Panc1 (cell line): ENCODE measurements at regions not wholly inside any gene's neighbourhood (a gene's known extent, or its start where the extent isn't known, plus 50 kb on each side); places are given as distances from the start of the nearest gene placed in this dataset.

Source experiments
- ATAC-seq: fragments of 200-7000 bp; cut with Tn5 transposase; 2 replicates; pipeline ENCODE4 v1.9.1; 2020; ENCODE audit warnings: mild to moderate bottlenecking, moderate library complexity
- BruUV-seq: library from RNA; stranded (reverse); fragments of 400-500 nt; replicated peaks from 2 replicates; lab custom pipeline; 2021; lab: Mats Ljungman, UMichigan
- CTCF ChIA-PET: fragments of 300-600 bp; sonication (Branson Sonifier 250); formaldehyde crosslinking; loops from one replicate; lab custom pipeline; 2022; ENCODE audit warnings: antibody characterized with exemption; lab: Charles Lee
- POLR2A ChIA-PET: fragments of 300-600 bp; sonication (Branson Sonifier 250); formaldehyde crosslinking; loops from one replicate; lab custom pipeline; 2022; ENCODE audit warnings: antibody characterized with exemption; lab: Charles Lee
- DNase-seq: peaks from one replicate; pipeline ENCODE4 v3.0.0-alpha.2; 2010; ENCODE audit warnings: low read depth, low spot score
- H3K27ac ChIP-seq: 2 replicates; pipeline ENCODE4 v1.5.1; 2011; ENCODE audit warnings: mild to moderate bottlenecking, low read length, inconsistent platforms
- H3K27me3 ChIP-seq: fragments of 200-500 bp; sonication (Bioruptor generic); 2 replicates; pipeline ENCODE4 v1.6.0; 2014; ENCODE audit warnings: low read length, inconsistent platforms; ENCODE audit not compliant: control insufficient read depth, insufficient read depth
- H3K36me3 ChIP-seq: fragments of 200-500 bp; sonication (Bioruptor generic); 2 replicates; pipeline ENCODE4 v1.5.1; 2014; ENCODE audit warnings: inconsistent platforms, mild to moderate bottlenecking, low read length, moderate library complexity; ENCODE audit not compliant: control insufficient read depth, insufficient read depth
- H3K4me1 ChIP-seq: 2 replicates; pipeline ENCODE4 v1.5.1; 2011; ENCODE audit warnings: inconsistent platforms, mild to moderate bottlenecking, low read length, moderate library complexity; ENCODE audit not compliant: control insufficient read depth, insufficient read depth
- H3K4me3 ChIP-seq, 2 experiments: 2 replicates each; pipeline ENCODE4 v1.5.1; 2011 to 2012; ENCODE audit warnings: low read depth in 2 of 2, low read length in 2 of 2, mild to moderate bottlenecking in 2 of 2, inconsistent platforms in 1 of 2, moderate library complexity in 1 of 2
- H3K9me3 ChIP-seq: fragments of 200-500 bp; sonication (Bioruptor generic); 2 replicates; pipeline ENCODE4 v1.5.1; 2014; ENCODE audit warnings: low read depth, mild to moderate bottlenecking, inconsistent platforms, low read length, moderate library complexity; ENCODE audit not compliant: control insufficient read depth, insufficient read depth
- CTCF ChIP-seq: fragments of 450-650 bp; IDR thresholded peaks from 2 replicates; pipeline ENCODE4 v1.5.1; 2017; ENCODE audit warnings: mild to moderate bottlenecking
- POLR2AphosphoS5 ChIP-seq: IDR thresholded peaks from 2 replicates; pipeline ENCODE4 v1.6.1; 2012; ENCODE audit warnings: mild to moderate bottlenecking, low read depth, low read length, moderate library complexity
- REST ChIP-seq, 2 experiments: IDR thresholded peaks; 2 replicates each; pipeline ENCODE4 v1.6.1; 2011 to 2012; ENCODE audit warnings: low read depth in 2 of 2, control low read depth in 1 of 2, low read length in 1 of 2, mild to moderate bottlenecking in 1 of 2, moderate library complexity in 1 of 2; ENCODE audit not compliant: insufficient read depth in 1 of 2
- SIN3A ChIP-seq: IDR thresholded peaks from 2 replicates; pipeline ENCODE4 v1.6.1; 2012; ENCODE audit warnings: low read depth, mild to moderate bottlenecking, low read length, moderate library complexity, borderline replicate concordance; ENCODE audit not compliant: insufficient read depth
- TCF7L2 ChIP-seq: IDR thresholded peaks from 2 replicates; pipeline ENCODE4 v1.6.1; 2011; ENCODE audit warnings: mild to moderate bottlenecking, low read depth, low read length, inconsistent platforms
- in situ Hi-C: cut with HindIII; loops from 2 replicates; pipeline ENCODE4 v1.10.0; 2016; ENCODE audit warnings: low sequenced_read_pairs, low pct_unique_long_range_greater_than_20kb
- intact Hi-C: fragments of 100-400 bp; cut with micrococcal nuclease; formaldehyde crosslinking; loops from one replicate; pipeline ENCODE4 v1.10.0; 2022; ENCODE audit not compliant: unreplicated experiment

GRCh38 chr1:10916311-10916710 lies 96.1 kb upstream of the TARDBP start:
- TF ChIP-seq POLR2AphosphoS5 (no peak), TCF7L2 (no peak), CTCF (no peak), REST (IDR thresholded peaks at IDR 0.05; ENCODE audit: insufficient read depth in 1 of 2, low read depth in 2 of 2, low read length in 1 of 2) (no peak), SIN3A (no peak)
- Histone ChIP-seq H3K27me3 (no peaks in the 10 kb centered on the region), H3K9me3 (no peaks in the 10 kb centered on the region), H3K27ac (no peak overlapping the region), H3K4me3 (no peak overlapping the region), H3K36me3 (no peaks in the 10 kb centered on the region), H3K4me1 (no peaks in the 10 kb centered on the region)
- ChIA-PET POLR2A (no interaction called here), CTCF (no interaction called here)
- no TSS peak for BruUV-seq
- no peak for ATAC-seq
- in situ Hi-C loops (no loop called here), intact Hi-C loops (no loop called here)
- no peak for DNase-seq

GRCh38 chr1:10916991-10917390 lies 95.5 kb upstream of the TARDBP start:
- intact Hi-C loops (no loop called here), in situ Hi-C loops (no loop called here)
- DNase-seq: no peak
- ATAC-seq: no peak
- Histone ChIP-seq H3K36me3 (no peaks in the 10 kb centered on the region), H3K4me1 (no peaks in the 10 kb centered on the region), H3K9me3 (no peaks in the 10 kb centered on the region), H3K4me3 (no peak overlapping the region), H3K27me3 (no peaks in the 10 kb centered on the region), H3K27ac (no peak overlapping the region)
- no TSS peak for BruUV-seq
- no peak for TF ChIP-seq CTCF
- TF ChIP-seq TCF7L2: no peak
- no peak for TF ChIP-seq SIN3A
- no peak for TF ChIP-seq REST (IDR thresholded peaks at IDR 0.05; ENCODE audit: insufficient read depth in 1 of 2, low read depth in 2 of 2, low read length in 1 of 2)
- no peak for TF ChIP-seq POLR2AphosphoS5
- CTCF ChIA-PET: no interaction called here
- POLR2A ChIA-PET: no interaction called here
